ENCODE measurements at regions not wholly inside any gene's neighbourhood (a gene's known extent, or its start where the extent isn't known, plus 50 kb on each side); places are given as distances from the start of the nearest gene placed in this dataset.

- Histone ChIP-seq H3K4me3 (no peak overlapping the region), H3K36me3 (replicated peaks in 1 of 2) (no peaks in the 10 kb centered on the region), H3K9me3 (replicated peaks in 1 of 3) (no peaks in the 10 kb centered on the region), H3K27ac (no peak overlapping the region), H3K27me3 (no peaks in the 10 kb centered on the region), H3K4me1 (replicated peaks in 1 of 2) (no peaks in the 10 kb centered on the region)
- no peak for TF ChIP-seq CTCF (IDR thresholded peaks at IDR 0.05)
- no peak for TF ChIP-seq POLR2A (IDR thresholded peaks at IDR 0.05)
- no peak for DNase-seq
- 85 to 93% (median 91%) methylated on average over 9 to 18 of the region's 18 CpGs for WGBS, 4 donors
- intact Hi-C loops (cut with DNase I), result no loop called here
These were observed 65.7 kb upstream of the ZNF469 start for GRCh38 chr16:88316941-88317612.

GRCh38 chr16:88317613-88317965 lies 65.2 kb upstream of the ZNF469 start:
- Histone ChIP-seq H3K4me3 (no peak overlapping the region), H3K36me3 (replicated peaks in 1 of 2) (no peaks in the 10 kb centered on the region), H3K27me3 (no peaks in the 10 kb centered on the region), H3K9me3 (replicated peaks in 1 of 3) (no peaks in the 10 kb centered on the region), H3K27ac (no peak overlapping the region), H3K4me1 (replicated peaks in 1 of 2) (no peaks in the 10 kb centered on the region)
- DNase-seq, result no peak
- intact Hi-C loops (cut with DNase I), result no loop called here
- TF ChIP-seq POLR2A (IDR thresholded peaks at IDR 0.05) (no peak), CTCF (IDR thresholded peaks at IDR 0.05) (no peak)
- WGBS, 4 donors, result 66 to 73% (median 68%) methylated on average over 8 to 11 of the region's 11 CpGs

GRCh38 chr16:88318051-88318450 lies 64.7 kb upstream of the ZNF469 start:
- no peak for TF ChIP-seq POLR2A (IDR thresholded peaks at IDR 0.05)
- TF ChIP-seq CTCF (IDR thresholded peaks at IDR 0.05), result no peak
- no peak for DNase-seq
- WGBS, 4 donors, result 85 to 100% (median 94%) methylated on average over 3 to 14 of the region's 14 CpGs
- Histone ChIP-seq H3K27me3 (no peaks in the 10 kb centered on the region), H3K36me3 (replicated peaks in 1 of 2) (no peaks in the 10 kb centered on the region), H3K4me1 (replicated peaks in 1 of 2) (no peaks in the 10 kb centered on the region), H3K9me3 (replicated peaks in 1 of 3) (no peaks in the 10 kb centered on the region), H3K27ac (no peak overlapping the region), H3K4me3 (no peak overlapping the region)
- intact Hi-C loops (cut with DNase I), result no loop called here

GRCh38 chr16:88318521-88318920 lies 64.2 kb upstream of the ZNF469 start:
- H3K9me3 ChIP-seq (replicated peaks in 1 of 3), result no peaks in the 10 kb centered on the region
- intact Hi-C loops (cut with DNase I), result no loop called here
- 81 to 89% (median 82%) methylated on average over 11 to 14 of the region's 14 CpGs for WGBS, 4 donors
- TF ChIP-seq POLR2A (IDR thresholded peaks at IDR 0.05) (no peak), CTCF (IDR thresholded peaks at IDR 0.05) (no peak)
- no peak overlapping the region for H3K27ac ChIP-seq
- H3K4me1 ChIP-seq (replicated peaks in 1 of 2), result no peaks in the 10 kb centered on the region
- no peak overlapping the region for H3K4me3 ChIP-seq
- DNase-seq, result no peak
- no peaks in the 10 kb centered on the region for H3K36me3 ChIP-seq (replicated peaks in 1 of 2)
- no peaks in the 10 kb centered on the region for H3K27me3 ChIP-seq

Measured in adrenal gland (tissue), 9 donors.